ENCODE measurements at regions not wholly inside any gene's neighbourhood (a gene's known extent, or its start where the extent isn't known, plus 50 kb on each side); places are given as distances from the start of the nearest gene placed in this dataset.

DNA sequence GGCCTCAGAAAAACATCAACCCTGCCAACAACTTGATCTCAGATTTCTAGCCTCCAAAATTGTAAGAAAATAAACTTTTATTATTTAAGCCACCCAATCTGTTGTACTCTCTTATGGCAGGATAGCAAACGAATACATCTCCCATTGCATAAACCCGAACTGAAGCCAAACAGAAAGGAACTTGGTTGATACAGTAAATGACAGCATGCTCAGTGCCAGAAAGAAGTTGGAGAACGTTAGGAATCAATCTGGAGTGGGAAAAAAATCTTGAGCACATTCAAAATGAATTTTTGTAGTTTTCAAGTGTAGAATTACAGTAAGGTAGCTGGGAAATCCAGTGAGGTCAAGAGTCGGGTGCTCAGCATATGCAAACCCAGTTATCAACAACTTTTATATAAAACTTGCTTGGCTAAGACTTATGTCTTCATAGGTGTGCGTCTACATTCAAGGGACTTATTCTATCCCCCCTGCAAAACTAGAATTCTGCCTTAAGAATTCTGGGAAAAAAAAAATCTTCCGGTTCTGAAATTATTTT, 157.5 kb upstream of the ANKRD50 start:
- TF ChIP-seq, protein P1, sequence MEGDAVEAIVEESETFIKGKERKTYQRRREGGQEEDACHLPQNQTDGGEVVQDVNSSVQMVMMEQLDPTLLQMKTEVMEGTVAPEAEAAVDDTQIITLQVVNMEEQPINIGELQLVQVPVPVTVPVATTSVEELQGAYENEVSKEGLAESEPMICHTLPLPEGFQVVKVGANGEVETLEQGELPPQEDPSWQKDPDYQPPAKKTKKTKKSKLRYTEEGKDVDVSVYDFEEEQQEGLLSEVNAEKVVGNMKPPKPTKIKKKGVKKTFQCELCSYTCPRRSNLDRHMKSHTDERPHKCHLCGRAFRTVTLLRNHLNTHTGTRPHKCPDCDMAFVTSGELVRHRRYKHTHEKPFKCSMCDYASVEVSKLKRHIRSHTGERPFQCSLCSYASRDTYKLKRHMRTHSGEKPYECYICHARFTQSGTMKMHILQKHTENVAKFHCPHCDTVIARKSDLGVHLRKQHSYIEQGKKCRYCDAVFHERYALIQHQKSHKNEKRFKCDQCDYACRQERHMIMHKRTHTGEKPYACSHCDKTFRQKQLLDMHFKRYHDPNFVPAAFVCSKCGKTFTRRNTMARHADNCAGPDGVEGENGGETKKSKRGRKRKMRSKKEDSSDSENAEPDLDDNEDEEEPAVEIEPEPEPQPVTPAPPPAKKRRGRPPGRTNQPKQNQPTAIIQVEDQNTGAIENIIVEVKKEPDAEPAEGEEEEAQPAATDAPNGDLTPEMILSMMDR (conservative IDR thresholded peaks at IDR 0.05) = no peak
- no peak for TF ChIP-seq ZFX (IDR thresholded peaks at IDR 0.05)
